ENCODE measurements at regions not wholly inside any gene's neighbourhood (a gene's known extent, or its start where the extent isn't known, plus 50 kb on each side); places are given as distances from the start of the nearest gene placed in this dataset.

- 81 to 83% methylated on average over 4 of the region's 4 CpGs for WGBS, 2 donors
- no peaks in the 10 kb centered on the region for H3K4me1 ChIP-seq
- H3K27me3 ChIP-seq, result no peaks in the 10 kb centered on the region
- no peaks in the 10 kb centered on the region for H3K9me3 ChIP-seq
- intact Hi-C loops (cut with DNase I), result no loop called here
- no peak overlapping the region for H3K4me3 ChIP-seq (replicated peaks in 1 of 3)
- TF ChIP-seq POLR2A (IDR thresholded peaks at IDR 0.05) (no peak), CTCF (IDR thresholded peaks at IDR 0.05) (no peak)
- no peak for DNase-seq
- no peaks in the 10 kb centered on the region for H3K36me3 ChIP-seq
- no peak overlapping the region for H3K27ac ChIP-seq
Measured at GRCh38 chr11:60592601-60593000, 77.4 kb downstream of the MS4A13 start.

GRCh38 chr11:60594998-60595642, 79.9 kb downstream of the MS4A13 start:
- intact Hi-C loops (cut with DNase I), result no loop called here

DNA sequence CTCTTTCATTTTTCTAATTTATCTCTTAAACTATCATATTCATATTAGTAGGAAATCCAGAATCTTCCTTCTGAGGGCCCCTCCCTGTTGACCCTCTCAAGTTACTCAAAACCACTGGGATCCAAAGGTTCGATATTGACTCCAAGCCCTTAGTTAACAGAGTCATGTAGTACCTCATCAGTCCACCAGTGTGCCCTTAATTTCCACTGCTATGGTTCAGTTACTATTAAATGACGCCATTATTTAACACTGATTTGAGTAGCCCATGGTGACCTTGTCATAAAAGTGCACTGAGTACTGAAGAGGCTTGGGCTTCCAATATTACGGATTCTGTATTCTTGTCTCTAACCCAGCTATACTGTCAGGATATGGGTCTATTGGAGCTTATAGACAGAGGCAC, 91.9 kb upstream of the MS4A8 start:
- H3K4me3 ChIP-seq (replicated peaks in 1 of 3), result no peak overlapping the region
- no peaks in the 10 kb centered on the region for H3K4me1 ChIP-seq
- DNase-seq, result no peak
- H3K27me3 ChIP-seq, result no peaks in the 10 kb centered on the region
- H3K9me3 ChIP-seq, result no peaks in the 10 kb centered on the region
- no peak overlapping the region for H3K27ac ChIP-seq
- TF ChIP-seq POLR2A (IDR thresholded peaks at IDR 0.05), result no peak
- no peak for TF ChIP-seq CTCF (IDR thresholded peaks at IDR 0.05)
- intact Hi-C loops (cut with DNase I), result no loop called here
- no peaks in the 10 kb centered on the region for H3K36me3 ChIP-seq
- WGBS, 2 donors, result 86 to 94% methylated on average over 3 of the region's 3 CpGs

More at GRCh38 chr11:60594998-60595642, 79.9 kb downstream of the MS4A13 start:
- Histone ChIP-seq H3K4me3 (replicated peaks in 1 of 3) (no peak overlapping the region), H3K4me1 (no peaks in the 10 kb centered on the region), H3K9me3 (no peaks in the 10 kb centered on the region), H3K27ac (no peak overlapping the region), H3K36me3 (no peaks in the 10 kb centered on the region), H3K27me3 (no peaks in the 10 kb centered on the region)
- DNase-seq, result no peak
- 86% methylated on average over 4 of the region's 4 CpGs for WGBS, 2 donors
- TF ChIP-seq POLR2A (IDR thresholded peaks at IDR 0.05), result no peak
- no peak for TF ChIP-seq CTCF (IDR thresholded peaks at IDR 0.05)

DNA sequence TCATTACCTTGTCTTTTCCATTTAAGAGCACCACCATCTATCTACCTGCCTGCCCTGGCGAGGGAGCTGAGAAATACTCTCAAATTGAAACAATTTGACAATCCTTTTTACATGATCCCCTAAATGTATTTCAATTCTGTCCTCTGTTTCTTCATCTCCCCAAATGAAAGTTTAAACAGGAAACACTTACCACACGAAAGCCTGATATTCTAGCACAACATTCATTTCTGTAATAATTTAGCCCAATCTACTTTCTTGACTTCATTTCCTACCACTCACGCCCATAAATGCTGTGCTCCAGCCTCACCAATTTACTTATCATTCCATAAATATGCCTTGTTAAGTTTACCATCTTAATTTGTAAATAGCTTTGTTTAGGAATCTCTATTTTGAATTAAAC, 89.8 kb upstream of the MS4A8 start:
- H3K27me3 ChIP-seq, result no peaks in the 10 kb centered on the region
- TF ChIP-seq POLR2A (IDR thresholded peaks at IDR 0.05) (no peak), CTCF (IDR thresholded peaks at IDR 0.05) (no peak)
- H3K4me3 ChIP-seq (replicated peaks in 1 of 3), result no peak overlapping the region
- H3K4me1 ChIP-seq, result no peaks in the 10 kb centered on the region
- no peak for DNase-seq
- intact Hi-C loops (cut with DNase I), result no loop called here
- H3K27ac ChIP-seq, result no peak overlapping the region
- WGBS, 2 donors, result 71 to 74% methylated on average over 3 of the region's 3 CpGs
- no peaks in the 10 kb centered on the region for H3K9me3 ChIP-seq
- H3K36me3 ChIP-seq, result no peaks in the 10 kb centered on the region

DNA sequence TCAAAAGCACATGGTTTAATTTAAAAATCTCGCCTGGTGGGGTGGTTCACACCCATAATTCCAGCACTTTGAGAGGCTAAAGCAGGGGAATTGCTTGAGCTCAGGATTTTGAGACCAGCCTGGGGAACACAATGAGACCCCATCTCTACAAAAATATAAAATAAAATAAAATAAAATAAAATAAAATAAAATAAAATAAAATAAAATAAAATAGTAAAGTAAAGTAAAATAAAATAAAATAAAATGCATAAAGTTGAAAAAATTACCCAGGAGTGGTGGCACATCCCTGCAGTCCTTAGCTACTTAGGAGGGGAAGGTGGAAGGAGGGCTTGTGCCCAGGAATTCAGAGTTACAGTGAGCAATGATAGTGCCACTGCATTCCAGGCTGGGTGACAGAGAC, 88.7 kb upstream of the MS4A8 start:
- Histone ChIP-seq H3K36me3 (no peaks in the 10 kb centered on the region), H3K9me3 (no peaks in the 10 kb centered on the region), H3K4me3 (replicated peaks in 1 of 3) (no peak overlapping the region), H3K27me3 (no peaks in the 10 kb centered on the region), H3K4me1 (no peaks in the 10 kb centered on the region), H3K27ac (no peak overlapping the region)
- DNase-seq, result no peak
- 74 to 85% methylated on average over 1 of the region's 1 CpG for WGBS, 2 donors
- intact Hi-C loops (cut with DNase I), result no loop called here
- no peak for TF ChIP-seq CTCF (IDR thresholded peaks at IDR 0.05)
- TF ChIP-seq POLR2A (IDR thresholded peaks at IDR 0.05), result no peak

Measured in thyroid gland (tissue), 4 donors.